ENCODE measurements at regions not wholly inside any gene's neighbourhood (a gene's known extent, or its start where the extent isn't known, plus 50 kb on each side); places are given as distances from the start of the nearest gene placed in this dataset.

GRCh38 chr11:8740129-8740528 is 57.5 kb downstream of the RPL27A start:
- POLR2A ChIA-PET = no interaction called here
- H3K9me3 ChIP-seq = no peaks in the 10 kb centered on the region
- H3K27ac Mint-ChIP-seq (ENCODE audit: unreplicated experiment) = no peak overlapping the region
- H3K9me3 Mint-ChIP-seq (ENCODE audit: unreplicated experiment) = no peaks in the 10 kb centered on the region
- BruUV-seq (replicated peaks) = no TSS peak
- H3K27me3 Mint-ChIP-seq (ENCODE audit: insufficient read depth, unreplicated experiment) = no peaks in the 10 kb centered on the region
- H3K4me3 Mint-ChIP-seq (ENCODE audit: unreplicated experiment) = no peak overlapping the region
- peaks cover 3% of the 10 kb centered on the region for H3K4me1 Mint-ChIP-seq (ENCODE audit: low read depth, unreplicated experiment)
- H3K27me3 ChIP-seq (replicated peaks; ENCODE audit: control insufficient read depth, insufficient read depth, low read length) = no peaks in the 10 kb centered on the region
- H3K4me3 ChIP-seq (ENCODE audit: low read depth, low read length) = no peak overlapping the region
- peaks cover 8% of the 10 kb centered on the region for H3K4me1 ChIP-seq
- CTCF ChIA-PET = no interaction called here
- no peaks in the 10 kb centered on the region for H3K36me3 ChIP-seq (ENCODE audit: control insufficient read depth, insufficient read depth, low read length)
- no peak for DNase-seq
- no peak for TF ChIP-seq CTCF (IDR thresholded peaks at IDR 0.05; ENCODE audit: insufficient read depth in 1 of 2, low read depth in 1 of 2, low read length in 1 of 2, severe bottlenecking in 1 of 2, unreplicated experiment in 1 of 2)
- H3K36me3 Mint-ChIP-seq (ENCODE audit: insufficient read depth, unreplicated experiment) = no peaks in the 10 kb centered on the region
- intact Hi-C loops (cut with micrococcal nuclease; ENCODE audit: unreplicated experiment) = no loop called here

GRCh38 chr11:8744423-8744822 is 61.8 kb downstream of the RPL27A start:
- Mint-ChIP-seq H3K27ac (ENCODE audit: unreplicated experiment) (no peak overlapping the region), H3K4me3 (ENCODE audit: unreplicated experiment) (no peak overlapping the region), H3K9me3 (ENCODE audit: unreplicated experiment) (no peaks in the 10 kb centered on the region), H3K36me3 (ENCODE audit: insufficient read depth, unreplicated experiment) (no peaks in the 10 kb centered on the region), H3K4me1 (ENCODE audit: low read depth, unreplicated experiment) (peaks cover 18% of the 10 kb centered on the region), H3K27me3 (ENCODE audit: insufficient read depth, unreplicated experiment) (no peaks in the 10 kb centered on the region)
- Histone ChIP-seq H3K9me3 (no peaks in the 10 kb centered on the region), H3K27me3 (replicated peaks; ENCODE audit: control insufficient read depth, insufficient read depth, low read length) (no peaks in the 10 kb centered on the region), H3K4me3 (ENCODE audit: low read depth, low read length) (no peak overlapping the region), H3K36me3 (ENCODE audit: control insufficient read depth, insufficient read depth, low read length) (no peaks in the 10 kb centered on the region; the same call in 1 of the 2 replicates), H3K4me1 (peaks cover 25% of the 10 kb centered on the region)
- ChIA-PET POLR2A (no interaction called here), CTCF (no interaction called here)
- no peak for DNase-seq
- intact Hi-C loops (cut with micrococcal nuclease; ENCODE audit: unreplicated experiment) = no loop called here
- no peak for TF ChIP-seq CTCF (IDR thresholded peaks at IDR 0.05; ENCODE audit: insufficient read depth in 1 of 2, low read depth in 1 of 2, low read length in 1 of 2, severe bottlenecking in 1 of 2, unreplicated experiment in 1 of 2)
- BruUV-seq (replicated peaks) = no TSS peak

GRCh38 chr11:8745431-8746253 is 63.0 kb downstream of the RPL27A start:
- no peak for TF ChIP-seq CTCF (IDR thresholded peaks at IDR 0.05; ENCODE audit: insufficient read depth in 1 of 2, low read depth in 1 of 2, low read length in 1 of 2, severe bottlenecking in 1 of 2, unreplicated experiment in 1 of 2)
- Histone ChIP-seq H3K4me3 (ENCODE audit: low read depth, low read length) (no peak overlapping the region), H3K27me3 (replicated peaks; ENCODE audit: control insufficient read depth, insufficient read depth, low read length) (no peaks in the 10 kb centered on the region), H3K4me1 (peaks cover 25% of the 10 kb centered on the region), H3K9me3 (no peaks in the 10 kb centered on the region), H3K36me3 (ENCODE audit: control insufficient read depth, insufficient read depth, low read length) (no peaks in the 10 kb centered on the region; the same call in 1 of the 2 replicates)
- Mint-ChIP-seq H3K4me3 (ENCODE audit: unreplicated experiment) (no peak overlapping the region), H3K27ac (ENCODE audit: unreplicated experiment) (no peak overlapping the region), H3K4me1 (ENCODE audit: low read depth, unreplicated experiment) (peaks cover 18% of the 10 kb centered on the region), H3K9me3 (ENCODE audit: unreplicated experiment) (no peaks in the 10 kb centered on the region), H3K27me3 (ENCODE audit: insufficient read depth, unreplicated experiment) (no peaks in the 10 kb centered on the region), H3K36me3 (ENCODE audit: insufficient read depth, unreplicated experiment) (no peaks in the 10 kb centered on the region)
- POLR2A ChIA-PET = no interaction called here
- intact Hi-C loops (cut with micrococcal nuclease; ENCODE audit: unreplicated experiment) = no loop called here
- BruUV-seq (replicated peaks) = no TSS peak
- DNase-seq = no peak
- CTCF ChIA-PET = no interaction called here

Measured in Caco-2 (cell line).